H9 (cell line): ENCODE measurements at regions not wholly inside any gene's neighbourhood (a gene's known extent, or its start where the extent isn't known, plus 50 kb on each side); places are given as distances from the start of the nearest gene placed in this dataset.

ENCODE experiments used
- DNase-seq: peaks from one replicate; pipeline ENCODE4 v3.0.0-alpha.2; 2017
- H2AFZ ChIP-seq: one replicate; pipeline ENCODE4 v1.6.1; 2013; ENCODE audit warnings: mild to moderate bottlenecking, low read length, control low read depth, moderate library complexity
- H2AK5ac ChIP-seq: 2 replicates; pipeline ENCODE4 v1.6.1; 2013; ENCODE audit warnings: low read length, control low read depth, mixed read lengths; ENCODE audit not compliant: insufficient read length
- H2BK120ac ChIP-seq: one replicate; pipeline ENCODE4 v1.6.1; 2013; ENCODE audit warnings: low read depth, mild to moderate bottlenecking, low read length, control low read depth, inconsistent platforms; ENCODE audit not compliant: poor library complexity, severe bottlenecking
- H2BK12ac ChIP-seq: 2 replicates; pipeline ENCODE4 v1.6.1; 2013; ENCODE audit warnings: low read length, control low read depth, mixed read lengths, low read depth; ENCODE audit not compliant: insufficient read length
- H2BK15ac ChIP-seq: 2 replicates; pipeline ENCODE4 v1.6.1; 2013; ENCODE audit warnings: low read depth, low read length, control low read depth
- H2BK20ac ChIP-seq: one replicate; pipeline ENCODE4 v1.6.1; 2013; ENCODE audit warnings: low read depth, mild to moderate bottlenecking, low read length, control low read depth, inconsistent platforms; ENCODE audit not compliant: poor library complexity, severe bottlenecking
- H2BK5ac ChIP-seq: 2 replicates; pipeline ENCODE4 v1.6.1; 2013; ENCODE audit warnings: low read length, control low read depth, mixed read lengths; ENCODE audit not compliant: insufficient read length
- H3K14ac ChIP-seq: 2 replicates; pipeline ENCODE4 v1.6.1; 2013; ENCODE audit warnings: low read length, control low read depth; ENCODE audit not compliant: insufficient read depth
- H3K18ac ChIP-seq: 2 replicates; pipeline ENCODE4 v1.6.1; 2013; ENCODE audit warnings: low read depth, mild to moderate bottlenecking, mixed read lengths, low read length, control low read depth; ENCODE audit not compliant: insufficient read length
- H3K23ac ChIP-seq: 2 replicates; pipeline ENCODE4 v1.6.1; 2013; ENCODE audit warnings: low read length, control low read depth, mixed read lengths, low read depth; ENCODE audit not compliant: insufficient read length
- H3K23me2 ChIP-seq: 2 replicates; pipeline ENCODE4 v1.6.1; 2013; ENCODE audit warnings: low read depth, mild to moderate bottlenecking, mixed read lengths, low read length, control low read depth; ENCODE audit not compliant: insufficient read length, poor library complexity, severe bottlenecking
- H3K27ac ChIP-seq: 2 replicates; pipeline ENCODE4 v1.5.1; 2013; ENCODE audit warnings: low read length, control low read depth, mixed read lengths, low read depth; ENCODE audit not compliant: insufficient read length
- H3K27me3 ChIP-seq: 2 replicates; pipeline ENCODE4 v1.6.1; 2013; ENCODE audit warnings: low read length, control low read depth, inconsistent platforms; ENCODE audit not compliant: insufficient read depth
- H3K4ac ChIP-seq: 2 replicates; pipeline ENCODE4 v1.6.1; 2013; ENCODE audit warnings: low read depth, mild to moderate bottlenecking, control low read depth, inconsistent platforms, low read length, moderate library complexity
- H3K4me1 ChIP-seq: 2 replicates; pipeline ENCODE4 v1.6.1; 2013; ENCODE audit warnings: low read length, control low read depth, inconsistent platforms; ENCODE audit not compliant: insufficient read depth
- H3K4me2 ChIP-seq: 2 replicates; pipeline ENCODE4 v1.6.1; 2013; ENCODE audit warnings: low read length, control low read depth, mixed read lengths; ENCODE audit not compliant: insufficient read length, insufficient read depth
- H3K56ac ChIP-seq: 2 replicates; pipeline ENCODE4 v1.6.1; 2013; ENCODE audit warnings: low read depth, mild to moderate bottlenecking, mixed read lengths, low read length, control low read depth; ENCODE audit not compliant: insufficient read length
- H3K79me1 ChIP-seq: 2 replicates; pipeline ENCODE4 v1.6.1; 2013; ENCODE audit warnings: low read depth, mild to moderate bottlenecking, moderate library complexity, low read length, control low read depth, inconsistent platforms; ENCODE audit not compliant: insufficient read depth, poor library complexity, severe bottlenecking
- H3K79me2 ChIP-seq: 2 replicates; pipeline ENCODE4 v1.6.1; 2013; ENCODE audit warnings: low read length, control low read depth, inconsistent platforms; ENCODE audit not compliant: insufficient read depth
- H3K9ac ChIP-seq: 2 replicates; pipeline ENCODE4 v1.6.1; 2013; ENCODE audit warnings: low read length, control low read depth, mixed read lengths; ENCODE audit not compliant: insufficient read length; ENCODE audit errors: extremely low read depth
- H3K9me3 ChIP-seq: one replicate; pipeline ENCODE4 v1.6.1; 2013; ENCODE audit warnings: low read depth, low read length, inconsistent platforms; ENCODE audit not compliant: control insufficient read depth
- H3T11ph ChIP-seq: one replicate; pipeline ENCODE4 v1.6.1; 2013; ENCODE audit warnings: mild to moderate bottlenecking, low read length, control low read depth, inconsistent platforms
- H4K20me1 ChIP-seq: one replicate; pipeline ENCODE4 v1.6.1; 2013; ENCODE audit not compliant: control insufficient read depth, insufficient read length, insufficient read depth
- H4K5ac ChIP-seq: 2 replicates; pipeline ENCODE4 v1.6.1; 2013; ENCODE audit warnings: low read depth, mild to moderate bottlenecking, mixed read lengths, low read length, control low read depth; ENCODE audit not compliant: insufficient read length
- H4K8ac ChIP-seq: replicated peaks from 2 replicates; pipeline ENCODE4 v1.6.1; 2013; ENCODE audit warnings: low read length, control low read depth, mixed read lengths, low read depth; ENCODE audit not compliant: insufficient read length
- H4K91ac ChIP-seq: 2 replicates; pipeline ENCODE4 v1.6.1; 2013; ENCODE audit warnings: low read depth, mild to moderate bottlenecking, moderate library complexity, mixed read lengths, low read length, control low read depth; ENCODE audit not compliant: insufficient read length
- H3K27ac Mint-ChIP-seq, 3 experiments: 2 replicates in 2 of 3; 3 replicates in 1 of 3; pipeline ENCODE4 v1.8.0; 2020 to 2021; ENCODE audit warnings: mixed read lengths in 3 of 3, mild to moderate bottlenecking in 1 of 3, moderate library complexity in 1 of 3
- H3K27me3 Mint-ChIP-seq: 2 replicates; pipeline ENCODE4 v1.8.0; 2021; ENCODE audit warnings: low read depth, mild to moderate bottlenecking, moderate library complexity, mixed read lengths
- H3K36me3 Mint-ChIP-seq, 3 experiments: 2 replicates in 2 of 3; 3 replicates in 1 of 3; pipeline ENCODE4 v1.8.0; 2020 to 2021; ENCODE audit warnings: low read depth in 3 of 3, mixed read lengths in 3 of 3; ENCODE audit not compliant: insufficient read depth in 1 of 3
- H3K4me1 Mint-ChIP-seq, 2 experiments: 2 replicates each; pipeline ENCODE4 v1.8.0; 2020; ENCODE audit warnings: mixed read lengths in 2 of 2
- H3K4me3 Mint-ChIP-seq, 2 experiments: 2 replicates in 1 of 2; 3 replicates in 1 of 2; pipeline ENCODE4 v1.8.0; 2020 to 2021; ENCODE audit warnings: mild to moderate bottlenecking in 2 of 2, mixed read lengths in 2 of 2, moderate library complexity in 1 of 2
- H3K9me3 Mint-ChIP-seq, 2 experiments: 2 replicates in 1 of 2; 3 replicates in 1 of 2; pipeline ENCODE4 v1.8.0; 2020; ENCODE audit warnings: mild to moderate bottlenecking in 2 of 2, mixed read lengths in 2 of 2, moderate library complexity in 1 of 2
- TF ChIP-seq, protein P1 (sequence below): fragments of 200-600 bp; sonication (generic); conservative IDR thresholded peaks from 3 replicates; pipeline ENCODE4 v1.8.0; 2021; ENCODE audit warnings: antibody characterized with exemption, mild to moderate bottlenecking

GRCh38 chr1:168484083-168484482 lies 59.7 kb downstream of the XCL2 start:
- TF ChIP-seq, protein P1, sequence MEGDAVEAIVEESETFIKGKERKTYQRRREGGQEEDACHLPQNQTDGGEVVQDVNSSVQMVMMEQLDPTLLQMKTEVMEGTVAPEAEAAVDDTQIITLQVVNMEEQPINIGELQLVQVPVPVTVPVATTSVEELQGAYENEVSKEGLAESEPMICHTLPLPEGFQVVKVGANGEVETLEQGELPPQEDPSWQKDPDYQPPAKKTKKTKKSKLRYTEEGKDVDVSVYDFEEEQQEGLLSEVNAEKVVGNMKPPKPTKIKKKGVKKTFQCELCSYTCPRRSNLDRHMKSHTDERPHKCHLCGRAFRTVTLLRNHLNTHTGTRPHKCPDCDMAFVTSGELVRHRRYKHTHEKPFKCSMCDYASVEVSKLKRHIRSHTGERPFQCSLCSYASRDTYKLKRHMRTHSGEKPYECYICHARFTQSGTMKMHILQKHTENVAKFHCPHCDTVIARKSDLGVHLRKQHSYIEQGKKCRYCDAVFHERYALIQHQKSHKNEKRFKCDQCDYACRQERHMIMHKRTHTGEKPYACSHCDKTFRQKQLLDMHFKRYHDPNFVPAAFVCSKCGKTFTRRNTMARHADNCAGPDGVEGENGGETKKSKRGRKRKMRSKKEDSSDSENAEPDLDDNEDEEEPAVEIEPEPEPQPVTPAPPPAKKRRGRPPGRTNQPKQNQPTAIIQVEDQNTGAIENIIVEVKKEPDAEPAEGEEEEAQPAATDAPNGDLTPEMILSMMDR, result no peak

More at GRCh38 chr1:168484083-168484482, 59.7 kb downstream of the XCL2 start:
- Histone ChIP-seq H2BK120ac (no peak overlapping the region), H2BK5ac (no peak overlapping the region), H2BK20ac (no peak overlapping the region), H3K23me2 (no peaks in the 10 kb centered on the region), H3T11ph (no peak overlapping the region), H3K4me2 (no peak overlapping the region), H3K9ac (no peak overlapping the region), H3K4ac (no peak overlapping the region), H3K9me3 (no peaks in the 10 kb centered on the region), H3K18ac (no peak overlapping the region), H2AK5ac (no peak overlapping the region), H3K79me1 (no peaks in the 10 kb centered on the region), H4K8ac (no peak overlapping the region), H3K79me2 (no peaks in the 10 kb centered on the region; the same call in 1 of the 2 replicates), H2BK12ac (no peak overlapping the region), H3K4me1 (peaks cover 11% of the 10 kb centered on the region), H4K91ac (no peak overlapping the region), H2AFZ (no peak overlapping the region), H2BK15ac (no peak overlapping the region), H3K14ac (no peak overlapping the region), H4K5ac (no peak overlapping the region), H3K56ac (no peak overlapping the region), H4K20me1 (no peaks in the 10 kb centered on the region), H3K23ac (no peak overlapping the region), H3K27me3 (no peaks in the 10 kb centered on the region), H3K27ac (no peak overlapping the region)
- DNase-seq, result no peak
- Mint-ChIP-seq H3K4me3 (no peak overlapping the region), H3K27me3 (no peaks in the 10 kb centered on the region), H3K4me1 (peaks cover 17% of the 10 kb centered on the region in 2 experiments), H3K9me3 (0 out of 5 replicates have a peak, but pooled peaks cover 0 to 2% of the 10 kb centered on the region in 2 experiments), H3K27ac (no peak overlapping the region), H3K36me3 (no peaks in the 10 kb centered on the region)
